GM21576 (cell line): ENCODE measurements at regions not wholly inside any gene's neighbourhood (a gene's known extent, or its start where the extent isn't known, plus 50 kb on each side); places are given as distances from the start of the nearest gene placed in this dataset.

ENCODE experiments used
- ATAC-seq: cut with Tn5 transposase; IDR thresholded peaks from one replicate; pipeline ENCODE4 v1.9.1; 2021; ENCODE audit warnings: mild to moderate bottlenecking, moderate library complexity; ENCODE audit not compliant: unreplicated experiment

GRCh38 chr4:54542540-54543041 lies 115.2 kb upstream of the KIT start:
- no peak for ATAC-seq

GRCh38 chr4:54543088-54543795 lies 114.5 kb upstream of the KIT start:
- no peak for ATAC-seq

GRCh38 chr4:54545663-54546424 lies 111.9 kb upstream of the KIT start:
- no peak for ATAC-seq

GRCh38 chr4:54547299-54548097 lies 110.3 kb upstream of the KIT start:
- peak; percentile 68 for ATAC-seq

- ATAC-seq, result peak; percentile 34
Measured at GRCh38 chr4:54548098-54548620, 109.6 kb upstream of the KIT start.

- ATAC-seq, result no peak
Measured at GRCh38 chr4:54548831-54549460, 108.8 kb upstream of the KIT start.

GRCh38 chr4:54550395-54551171 lies 107.2 kb upstream of the KIT start:
- ATAC-seq, result no peak

GRCh38 chr4:54553001-54553400 lies 104.8 kb upstream of the KIT start:
- no peak for ATAC-seq

GRCh38 chr4:54554339-54554990 lies 103.3 kb upstream of the KIT start:
- no peak for ATAC-seq

GRCh38 chr4:54556051-54556450 lies 101.7 kb upstream of the KIT start:
- ATAC-seq, result no peak

- no peak for ATAC-seq
Measured at GRCh38 chr4:54556587-54556986, 101.2 kb upstream of the KIT start.

- ATAC-seq, result no peak
Measured at GRCh38 chr4:54558889-54559677, 98.7 kb upstream of the KIT start.

GRCh38 chr4:54560513-54560912 lies 97.2 kb upstream of the KIT start:
- ATAC-seq, result no peak

- ATAC-seq, result no peak
Measured at GRCh38 chr4:54561940-54562339, 95.8 kb upstream of the KIT start.

- no peak for ATAC-seq
Measured at GRCh38 chr4:54566608-54567007, 91.1 kb upstream of the KIT start.

- no peak for ATAC-seq
Measured at GRCh38 chr4:54567327-54567726, 90.4 kb upstream of the KIT start.

- ATAC-seq, result no peak
Measured at GRCh38 chr4:54568184-54568583, 89.6 kb upstream of the KIT start.

GRCh38 chr4:54570822-54571221 lies 86.9 kb upstream of the KIT start:
- no peak for ATAC-seq
